CD4-positive, alpha-beta T cell treated with Interleukin-12 subunit alpha and Interleukin-12 subunit beta, for 1 hour (primary cell): ENCODE measurements at regions not wholly inside any gene's neighbourhood (a gene's known extent, or its start where the extent isn't known, plus 50 kb on each side); places are given as distances from the start of the nearest gene placed in this dataset.

Experiments
- DNase-seq: peaks from one replicate; pipeline ENCODE4 v3.0.0-alpha.2; 2020

- DNase-seq, result no peak
Measured at GRCh38 chr13:99819967-99820366, 151.6 kb downstream of the ZIC5 start.

GRCh38 chr13:99816321-99816720, 155.2 kb downstream of the ZIC5 start:
- DNase-seq, result no peak

- DNase-seq, result no peak
Measured at GRCh38 chr13:99813336-99814095, 158.1 kb downstream of the ZIC5 start.

GRCh38 chr13:99812625-99813024, 158.9 kb downstream of the ZIC5 start:
- DNase-seq, result no peak

GRCh38 chr13:99811067-99811700, 160.4 kb downstream of the ZIC5 start:
- no peak for DNase-seq

GRCh38 chr13:99809926-99810325, 161.6 kb downstream of the ZIC5 start:
- no peak for DNase-seq

GRCh38 chr13:99809496-99809895, 162.1 kb downstream of the ZIC5 start:
- DNase-seq, result no peak

GRCh38 chr13:99808786-99809185, 162.8 kb downstream of the ZIC5 start:
- no peak for DNase-seq

- no peak for DNase-seq
Measured at GRCh38 chr13:99806671-99807070, 164.9 kb downstream of the ZIC5 start.

- no peak for DNase-seq
Measured at GRCh38 chr13:99805361-99805760, 166.2 kb downstream of the ZIC5 start.

- DNase-seq, result no peak
Measured at GRCh38 chr13:99803141-99803540, 168.4 kb downstream of the ZIC5 start.

- no peak for DNase-seq
Measured at GRCh38 chr13:99802416-99802815, 169.2 kb downstream of the ZIC5 start.

- no peak for DNase-seq
Measured at GRCh38 chr13:99800951-99801350, 170.6 kb downstream of the ZIC5 start.

GRCh38 chr13:99800011-99800410, 171.6 kb downstream of the ZIC5 start:
- DNase-seq, result no peak

GRCh38 chr13:99798756-99799155, 172.8 kb downstream of the ZIC5 start:
- DNase-seq, result no peak

GRCh38 chr13:99797691-99798090, 173.9 kb downstream of the ZIC5 start:
- no peak for DNase-seq

GRCh38 chr13:99796175-99796819, 175.3 kb downstream of the ZIC5 start:
- no peak for DNase-seq

GRCh38 chr13:99792079-99792921, 179.3 kb downstream of the ZIC5 start:
- no peak for DNase-seq

GRCh38 chr13:99782669-99783068, 188.9 kb downstream of the ZIC5 start:
- DNase-seq, result no peak

GRCh38 chr13:99778500-99778899, 193.1 kb downstream of the ZIC5 start:
- no peak for DNase-seq

- no peak for DNase-seq
Measured at GRCh38 chr13:99777873-99778272, 193.7 kb downstream of the ZIC5 start.

GRCh38 chr13:99774644-99775043, 196.9 kb downstream of the ZIC5 start:
- DNase-seq, result no peak

GRCh38 chr13:99768986-99769385, 202.6 kb downstream of the ZIC5 start:
- no peak for DNase-seq
